ENCODE measurements at regions not wholly inside any gene's neighbourhood (a gene's known extent, or its start where the extent isn't known, plus 50 kb on each side); places are given as distances from the start of the nearest gene placed in this dataset.

GRCh38 chr6:12449447-12449846, 159.3 kb downstream of the EDN1 start:
- Histone ChIP-seq H3K27me3 (ENCODE audit: insufficient read depth, low read depth, low read length) (peaks cover 11% of the 10 kb centered on the region), H3K4me3 (ENCODE audit: low read length) (no peak overlapping the region), H2AFZ (ENCODE audit: low read depth, low read length) (no peak overlapping the region), H3K9ac (ENCODE audit: low read length) (no peak overlapping the region), H3K27ac (ENCODE audit: low read length) (no peak overlapping the region), H3K4me2 (ENCODE audit: low read length) (no peak overlapping the region), H3K36me3 (ENCODE audit: insufficient read depth, low read length) (no peaks in the 10 kb centered on the region), H3K79me2 (replicated peaks; ENCODE audit: insufficient read depth, low read length) (no peaks in the 10 kb centered on the region), H3K9me3 (ENCODE audit: low read length) (no peaks in the 10 kb centered on the region), H4K20me1 (ENCODE audit: insufficient read depth) (no peaks in the 10 kb centered on the region), H3K9me2 (ENCODE audit: insufficient read depth, low read length) (no peaks in the 10 kb centered on the region), H3F3A (ENCODE audit: insufficient read depth, low read length, poor library complexity, severe bottlenecking) (no peaks in the 10 kb centered on the region)
- TF ChIP-seq, protein P1, sequence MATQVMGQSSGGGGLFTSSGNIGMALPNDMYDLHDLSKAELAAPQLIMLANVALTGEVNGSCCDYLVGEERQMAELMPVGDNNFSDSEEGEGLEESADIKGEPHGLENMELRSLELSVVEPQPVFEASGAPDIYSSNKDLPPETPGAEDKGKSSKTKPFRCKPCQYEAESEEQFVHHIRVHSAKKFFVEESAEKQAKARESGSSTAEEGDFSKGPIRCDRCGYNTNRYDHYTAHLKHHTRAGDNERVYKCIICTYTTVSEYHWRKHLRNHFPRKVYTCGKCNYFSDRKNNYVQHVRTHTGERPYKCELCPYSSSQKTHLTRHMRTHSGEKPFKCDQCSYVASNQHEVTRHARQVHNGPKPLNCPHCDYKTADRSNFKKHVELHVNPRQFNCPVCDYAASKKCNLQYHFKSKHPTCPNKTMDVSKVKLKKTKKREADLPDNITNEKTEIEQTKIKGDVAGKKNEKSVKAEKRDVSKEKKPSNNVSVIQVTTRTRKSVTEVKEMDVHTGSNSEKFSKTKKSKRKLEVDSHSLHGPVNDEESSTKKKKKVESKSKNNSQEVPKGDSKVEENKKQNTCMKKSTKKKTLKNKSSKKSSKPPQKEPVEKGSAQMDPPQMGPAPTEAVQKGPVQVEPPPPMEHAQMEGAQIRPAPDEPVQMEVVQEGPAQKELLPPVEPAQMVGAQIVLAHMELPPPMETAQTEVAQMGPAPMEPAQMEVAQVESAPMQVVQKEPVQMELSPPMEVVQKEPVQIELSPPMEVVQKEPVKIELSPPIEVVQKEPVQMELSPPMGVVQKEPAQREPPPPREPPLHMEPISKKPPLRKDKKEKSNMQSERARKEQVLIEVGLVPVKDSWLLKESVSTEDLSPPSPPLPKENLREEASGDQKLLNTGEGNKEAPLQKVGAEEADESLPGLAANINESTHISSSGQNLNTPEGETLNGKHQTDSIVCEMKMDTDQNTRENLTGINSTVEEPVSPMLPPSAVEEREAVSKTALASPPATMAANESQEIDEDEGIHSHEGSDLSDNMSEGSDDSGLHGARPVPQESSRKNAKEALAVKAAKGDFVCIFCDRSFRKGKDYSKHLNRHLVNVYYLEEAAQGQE (IDR thresholded peaks at IDR 0.05; ENCODE audit: borderline replicate concordance) = no peak
- no peak for TF ChIP-seq RAD21 (conservative IDR thresholded peaks at IDR 0.05)
- TF ChIP-seq EP300 (conservative IDR thresholded peaks at IDR 0.05; ENCODE audit: poor library complexity, severe bottlenecking) = no peak
- no peak for TF ChIP-seq MXI1 (conservative IDR thresholded peaks at IDR 0.05; ENCODE audit: poor library complexity, severe bottlenecking)
- no peak for TF ChIP-seq POLR2AphosphoS5 (IDR thresholded peaks at IDR 0.05)
- no peak for TF ChIP-seq EZH2 (IDR thresholded peaks at IDR 0.05; ENCODE audit: borderline replicate concordance, insufficient read depth, low read length, poor library complexity, severe bottlenecking)
- TF ChIP-seq SMC3 (conservative IDR thresholded peaks at IDR 0.05; ENCODE audit: poor library complexity) = no peak
- TF ChIP-seq, protein P2, sequence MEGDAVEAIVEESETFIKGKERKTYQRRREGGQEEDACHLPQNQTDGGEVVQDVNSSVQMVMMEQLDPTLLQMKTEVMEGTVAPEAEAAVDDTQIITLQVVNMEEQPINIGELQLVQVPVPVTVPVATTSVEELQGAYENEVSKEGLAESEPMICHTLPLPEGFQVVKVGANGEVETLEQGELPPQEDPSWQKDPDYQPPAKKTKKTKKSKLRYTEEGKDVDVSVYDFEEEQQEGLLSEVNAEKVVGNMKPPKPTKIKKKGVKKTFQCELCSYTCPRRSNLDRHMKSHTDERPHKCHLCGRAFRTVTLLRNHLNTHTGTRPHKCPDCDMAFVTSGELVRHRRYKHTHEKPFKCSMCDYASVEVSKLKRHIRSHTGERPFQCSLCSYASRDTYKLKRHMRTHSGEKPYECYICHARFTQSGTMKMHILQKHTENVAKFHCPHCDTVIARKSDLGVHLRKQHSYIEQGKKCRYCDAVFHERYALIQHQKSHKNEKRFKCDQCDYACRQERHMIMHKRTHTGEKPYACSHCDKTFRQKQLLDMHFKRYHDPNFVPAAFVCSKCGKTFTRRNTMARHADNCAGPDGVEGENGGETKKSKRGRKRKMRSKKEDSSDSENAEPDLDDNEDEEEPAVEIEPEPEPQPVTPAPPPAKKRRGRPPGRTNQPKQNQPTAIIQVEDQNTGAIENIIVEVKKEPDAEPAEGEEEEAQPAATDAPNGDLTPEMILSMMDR (IDR thresholded peaks at IDR 0.05; ENCODE audit: poor library complexity, severe bottlenecking) = no peak
- no peak for TF ChIP-seq TAF1 (IDR thresholded peaks at IDR 0.05; ENCODE audit: low read depth)

DNA sequence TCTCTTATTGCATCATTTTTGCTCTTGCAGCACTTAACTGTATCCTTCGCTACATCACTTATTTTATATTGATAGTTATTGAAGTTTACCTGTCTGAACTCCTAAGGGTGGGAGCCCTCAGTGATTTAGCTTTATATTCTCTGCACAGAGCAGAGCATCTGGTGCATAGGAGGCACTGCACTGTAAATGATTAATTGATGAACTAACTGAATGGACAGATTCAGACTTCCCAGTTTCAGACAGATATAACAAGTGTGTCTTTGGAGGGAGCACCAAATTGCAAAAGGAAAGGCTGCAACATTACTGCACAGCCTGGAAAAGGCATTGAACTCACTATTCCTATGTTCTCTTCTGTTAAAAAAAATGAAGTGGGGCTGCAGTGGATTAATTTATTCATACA, 160.3 kb downstream of the EDN1 start:
- H3K36me3 ChIP-seq (ENCODE audit: insufficient read depth, low read length) = no peaks in the 10 kb centered on the region
- no peaks in the 10 kb centered on the region for H3K9me3 ChIP-seq (ENCODE audit: low read length)
- no peak overlapping the region for H3K9ac ChIP-seq (ENCODE audit: low read length)
- no peaks in the 10 kb centered on the region for H3K9me2 ChIP-seq (ENCODE audit: insufficient read depth, low read length)
- no peak overlapping the region for H2AFZ ChIP-seq (ENCODE audit: low read depth, low read length)
- no peaks in the 10 kb centered on the region for H3F3A ChIP-seq (ENCODE audit: insufficient read depth, low read length, poor library complexity, severe bottlenecking)
- no peak overlapping the region for H3K27ac ChIP-seq (ENCODE audit: low read length)
- no peaks in the 10 kb centered on the region for H3K79me2 ChIP-seq (replicated peaks; ENCODE audit: insufficient read depth, low read length)
- TF ChIP-seq TAF1 (IDR thresholded peaks at IDR 0.05; ENCODE audit: low read depth) (no peak), EZH2 (IDR thresholded peaks at IDR 0.05; ENCODE audit: borderline replicate concordance, insufficient read depth, low read length, poor library complexity, severe bottlenecking) (no peak), RAD21 (conservative IDR thresholded peaks at IDR 0.05) (no peak), MXI1 (conservative IDR thresholded peaks at IDR 0.05; ENCODE audit: poor library complexity, severe bottlenecking) (no peak), EP300 (conservative IDR thresholded peaks at IDR 0.05; ENCODE audit: poor library complexity, severe bottlenecking) (no peak), POLR2AphosphoS5 (IDR thresholded peaks at IDR 0.05) (no peak), SMC3 (conservative IDR thresholded peaks at IDR 0.05; ENCODE audit: poor library complexity) (no peak)
- TF ChIP-seq, protein P1 (IDR thresholded peaks at IDR 0.05; ENCODE audit: borderline replicate concordance) = no peak
- TF ChIP-seq, protein P2 (IDR thresholded peaks at IDR 0.05; ENCODE audit: poor library complexity, severe bottlenecking) = no peak
- H3K4me3 ChIP-seq (ENCODE audit: low read length) = no peak overlapping the region
- H3K27me3 ChIP-seq (ENCODE audit: insufficient read depth, low read depth, low read length) = peaks cover 11% of the 10 kb centered on the region
- no peaks in the 10 kb centered on the region for H4K20me1 ChIP-seq (ENCODE audit: insufficient read depth)
- H3K4me2 ChIP-seq (ENCODE audit: low read length) = no peak overlapping the region
